Cardiac fibroblast (primary cell): ENCODE measurements at regions not wholly inside any gene's neighbourhood (a gene's known extent, or its start where the extent isn't known, plus 50 kb on each side); places are given as distances from the start of the nearest gene placed in this dataset.

Experiments
- DNase-seq, 2 donors: peaks; one replicate each; pipeline versions ENCODE4 v3.0.0 to v3.0.0-alpha.2; 2010; ENCODE audit warnings: low read depth in 2 of 2
- H3K4me3 ChIP-seq, 2 donors: replicated peaks in 1 of 2; 1 replicate in 1 of 2; 2 replicates in 1 of 2; pipeline ENCODE4 v1.5.1; 2011; ENCODE audit warnings: low read depth in 2 of 2, low read length in 2 of 2, mild to moderate bottlenecking in 2 of 2, moderate library complexity in 1 of 2
- TF ChIP-seq, protein P1 (sequence below): IDR thresholded peaks from one replicate; pipeline ENCODE4 v1.5.1; 2011; ENCODE audit warnings: low read depth, mild to moderate bottlenecking, low read length, inconsistent platforms

DNA sequence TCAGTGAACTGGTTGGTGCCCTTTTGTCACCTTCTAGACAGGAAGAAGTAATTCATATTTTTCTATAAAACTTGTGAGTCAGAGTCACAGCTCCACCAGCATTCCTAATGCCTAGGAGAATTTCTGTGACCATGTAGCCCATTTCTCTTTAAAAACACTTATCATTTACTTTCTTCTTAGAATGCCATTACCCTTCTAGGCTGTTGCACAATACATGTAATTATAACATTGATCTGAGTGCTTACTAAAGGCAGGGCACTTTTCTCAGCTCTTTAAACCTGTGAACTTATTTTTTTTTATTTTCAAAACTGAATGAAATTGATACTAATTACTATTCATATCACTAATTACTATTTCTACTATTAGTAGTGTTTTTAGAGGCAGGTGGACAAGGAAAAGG, 373.7 kb downstream of the TLE4 start:
- TF ChIP-seq, protein P1, sequence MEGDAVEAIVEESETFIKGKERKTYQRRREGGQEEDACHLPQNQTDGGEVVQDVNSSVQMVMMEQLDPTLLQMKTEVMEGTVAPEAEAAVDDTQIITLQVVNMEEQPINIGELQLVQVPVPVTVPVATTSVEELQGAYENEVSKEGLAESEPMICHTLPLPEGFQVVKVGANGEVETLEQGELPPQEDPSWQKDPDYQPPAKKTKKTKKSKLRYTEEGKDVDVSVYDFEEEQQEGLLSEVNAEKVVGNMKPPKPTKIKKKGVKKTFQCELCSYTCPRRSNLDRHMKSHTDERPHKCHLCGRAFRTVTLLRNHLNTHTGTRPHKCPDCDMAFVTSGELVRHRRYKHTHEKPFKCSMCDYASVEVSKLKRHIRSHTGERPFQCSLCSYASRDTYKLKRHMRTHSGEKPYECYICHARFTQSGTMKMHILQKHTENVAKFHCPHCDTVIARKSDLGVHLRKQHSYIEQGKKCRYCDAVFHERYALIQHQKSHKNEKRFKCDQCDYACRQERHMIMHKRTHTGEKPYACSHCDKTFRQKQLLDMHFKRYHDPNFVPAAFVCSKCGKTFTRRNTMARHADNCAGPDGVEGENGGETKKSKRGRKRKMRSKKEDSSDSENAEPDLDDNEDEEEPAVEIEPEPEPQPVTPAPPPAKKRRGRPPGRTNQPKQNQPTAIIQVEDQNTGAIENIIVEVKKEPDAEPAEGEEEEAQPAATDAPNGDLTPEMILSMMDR, result no peak
- DNase-seq, result peak in 1 of 2 donors; percentile 26
- H3K4me3 ChIP-seq, result no peak overlapping the region

DNA sequence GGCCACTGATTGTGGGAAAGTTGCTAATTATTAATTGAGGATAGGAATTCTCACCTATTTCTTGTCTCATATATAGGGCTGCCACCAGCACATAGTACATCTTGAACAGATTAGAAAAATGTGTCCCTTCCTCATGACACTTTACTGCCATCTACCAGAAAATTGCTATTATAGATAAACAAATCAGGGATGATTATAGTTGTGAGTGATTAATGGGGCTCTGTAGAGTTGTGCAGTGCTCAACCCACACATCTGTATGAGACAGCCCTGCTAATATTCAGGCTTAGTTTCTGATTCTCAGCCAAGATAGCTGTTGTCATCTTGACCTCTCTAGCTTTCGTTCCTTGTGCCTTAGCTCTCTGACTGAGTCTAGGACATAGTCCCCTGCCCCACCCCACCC, 373.3 kb downstream of the TLE4 start:
- TF ChIP-seq, protein P1, result no peak
- DNase-seq, result peak in 1 of 2 donors; percentile 18
- H3K4me3 ChIP-seq, result no peak overlapping the region

DNA sequence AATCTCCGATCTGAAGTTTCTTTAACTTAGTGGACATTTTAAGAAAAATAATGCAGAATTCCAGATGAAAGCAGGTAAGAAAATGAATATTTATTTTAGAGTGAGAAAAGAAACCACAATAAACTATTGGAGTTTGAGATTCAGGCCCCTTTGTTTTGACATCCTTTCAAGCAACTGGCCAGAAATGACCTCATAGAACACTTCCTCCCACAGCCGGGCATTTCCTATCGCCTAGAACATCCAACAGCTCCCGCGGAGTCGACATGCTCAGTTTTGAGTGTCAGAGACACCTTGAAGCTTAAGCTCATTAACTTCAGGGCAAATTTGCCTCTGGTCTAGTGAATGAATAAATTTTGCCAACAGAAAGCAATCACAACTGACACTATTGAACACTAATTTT, 369.2 kb downstream of the TLE4 start:
- no peak for DNase-seq
- TF ChIP-seq, protein P1, result no peak
- no peak overlapping the region for H3K4me3 ChIP-seq

DNA sequence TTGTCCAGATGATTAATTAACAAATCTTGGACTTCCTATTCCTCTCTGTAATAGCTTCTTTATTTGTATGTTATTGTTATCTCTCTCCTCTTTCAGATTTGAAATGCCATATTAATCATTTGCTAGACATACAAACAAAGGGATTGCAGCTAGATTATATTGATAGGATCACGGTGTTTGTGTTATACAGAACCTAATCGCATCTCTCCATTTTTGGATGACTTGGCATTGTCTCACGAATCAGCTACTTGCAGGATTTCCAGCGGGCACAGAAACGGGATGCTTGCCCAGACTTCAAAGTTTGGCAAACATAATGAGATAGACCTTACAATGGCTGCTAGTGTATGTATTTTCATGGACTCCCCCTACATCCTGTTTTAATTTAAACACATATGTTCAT, 368.1 kb downstream of the TLE4 start:
- no peak for DNase-seq
- no peak overlapping the region for H3K4me3 ChIP-seq
- TF ChIP-seq, protein P1, result no peak

DNA sequence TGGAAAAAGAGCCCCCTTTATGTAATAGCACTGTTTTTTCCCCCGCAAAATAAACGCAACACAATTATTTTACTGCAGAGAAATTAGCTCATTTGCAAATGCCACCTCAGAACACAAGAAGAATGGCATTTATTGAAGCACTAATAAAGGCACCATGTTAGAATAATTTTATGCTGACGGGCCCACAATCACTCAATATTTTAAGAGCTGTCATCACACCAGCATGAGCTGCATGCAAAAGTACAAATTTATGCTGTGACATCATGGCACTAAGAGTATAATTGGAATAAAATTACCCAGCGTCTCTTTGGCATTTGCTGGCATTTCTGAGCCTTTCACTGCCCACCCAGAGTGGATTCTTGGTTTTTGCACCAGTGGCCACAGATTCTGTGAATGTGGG, 364.6 kb downstream of the TLE4 start:
- TF ChIP-seq, protein P1, result no peak
- DNase-seq, result no peak
- H3K4me3 ChIP-seq, result no peak overlapping the region

DNA sequence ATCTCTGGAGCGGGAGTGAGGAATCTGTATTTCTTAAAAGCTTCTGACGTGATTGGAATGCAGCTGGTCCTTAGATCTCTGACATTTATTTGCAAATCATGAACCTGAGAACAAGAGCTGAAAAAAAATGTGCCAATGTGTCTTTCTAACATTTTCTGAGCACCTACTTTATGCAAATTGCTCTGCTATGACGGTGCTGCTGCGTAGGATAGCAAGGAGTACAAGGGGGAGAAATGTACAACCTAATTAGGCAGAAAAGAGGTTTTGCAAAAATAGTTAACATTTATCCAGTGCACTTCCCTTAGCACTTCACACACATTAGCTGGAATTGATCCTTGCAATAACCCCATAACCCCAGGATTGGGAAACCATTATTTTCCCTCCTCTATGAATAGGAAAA, 357.5 kb downstream of the TLE4 start:
- no peak for DNase-seq
- TF ChIP-seq, protein P1, result no peak
- H3K4me3 ChIP-seq, result no peak overlapping the region

DNA sequence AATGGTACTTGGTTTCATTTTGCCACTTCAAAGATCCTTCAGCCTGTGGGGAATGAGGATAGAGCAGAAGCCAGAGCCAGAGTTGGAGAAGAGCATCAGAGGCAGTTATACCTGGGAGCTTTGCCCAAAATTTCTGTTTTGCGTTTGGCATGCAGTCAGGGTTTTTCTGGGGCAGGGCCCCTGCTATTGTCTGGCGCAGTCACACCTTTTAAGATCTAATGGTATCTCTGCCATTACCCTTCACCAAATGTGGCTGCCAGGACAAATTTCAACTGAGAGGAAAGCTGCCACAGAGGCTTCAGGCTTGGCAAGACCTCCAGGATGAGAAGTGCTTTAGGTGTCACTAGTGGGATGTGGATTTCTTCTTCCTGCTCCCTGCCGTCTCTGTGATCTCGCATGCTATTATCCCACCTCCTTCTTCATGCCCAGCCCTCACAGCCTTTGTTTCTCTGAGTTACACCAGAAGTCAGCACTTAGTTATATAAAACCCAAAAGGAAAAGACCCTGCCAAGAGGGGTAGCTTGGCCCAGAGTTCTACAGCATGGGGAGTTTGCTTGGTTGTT, 357.0 kb downstream of the TLE4 start:
- TF ChIP-seq, protein P1, result no peak
- DNase-seq, result no peak
- H3K4me3 ChIP-seq, result no peak overlapping the region
